ENCODE measurements at regions not wholly inside any gene's neighbourhood (a gene's known extent, or its start where the extent isn't known, plus 50 kb on each side); places are given as distances from the start of the nearest gene placed in this dataset.

DNA sequence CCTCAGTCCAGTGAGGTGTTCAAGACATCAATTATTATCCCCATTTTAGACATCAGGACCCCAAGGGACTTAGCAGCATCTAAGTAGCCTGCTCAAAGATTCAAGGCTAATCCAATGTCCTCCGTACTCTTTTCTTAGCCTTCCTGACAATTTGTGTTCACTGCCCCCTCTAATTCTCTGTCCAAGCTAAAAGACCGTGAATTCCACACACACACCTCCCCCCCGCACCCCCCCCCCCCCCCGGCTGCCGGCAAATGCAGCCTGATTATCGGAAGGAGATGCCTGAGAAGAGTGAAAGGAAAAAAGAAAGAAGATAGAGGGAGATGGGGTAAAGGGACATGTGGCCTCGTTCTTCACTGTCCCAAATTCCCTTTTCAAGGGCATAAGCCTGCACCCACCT lies 58.1 kb upstream of the NLK start:
- no peak for DNase-seq (ENCODE audit: low read depth in 1 of 2, low spot score in 1 of 2)
- H3K4me3 ChIP-seq (replicated peaks; ENCODE audit: insufficient read depth, low read length): no peak overlapping the region
- TF ChIP-seq, protein P1, sequence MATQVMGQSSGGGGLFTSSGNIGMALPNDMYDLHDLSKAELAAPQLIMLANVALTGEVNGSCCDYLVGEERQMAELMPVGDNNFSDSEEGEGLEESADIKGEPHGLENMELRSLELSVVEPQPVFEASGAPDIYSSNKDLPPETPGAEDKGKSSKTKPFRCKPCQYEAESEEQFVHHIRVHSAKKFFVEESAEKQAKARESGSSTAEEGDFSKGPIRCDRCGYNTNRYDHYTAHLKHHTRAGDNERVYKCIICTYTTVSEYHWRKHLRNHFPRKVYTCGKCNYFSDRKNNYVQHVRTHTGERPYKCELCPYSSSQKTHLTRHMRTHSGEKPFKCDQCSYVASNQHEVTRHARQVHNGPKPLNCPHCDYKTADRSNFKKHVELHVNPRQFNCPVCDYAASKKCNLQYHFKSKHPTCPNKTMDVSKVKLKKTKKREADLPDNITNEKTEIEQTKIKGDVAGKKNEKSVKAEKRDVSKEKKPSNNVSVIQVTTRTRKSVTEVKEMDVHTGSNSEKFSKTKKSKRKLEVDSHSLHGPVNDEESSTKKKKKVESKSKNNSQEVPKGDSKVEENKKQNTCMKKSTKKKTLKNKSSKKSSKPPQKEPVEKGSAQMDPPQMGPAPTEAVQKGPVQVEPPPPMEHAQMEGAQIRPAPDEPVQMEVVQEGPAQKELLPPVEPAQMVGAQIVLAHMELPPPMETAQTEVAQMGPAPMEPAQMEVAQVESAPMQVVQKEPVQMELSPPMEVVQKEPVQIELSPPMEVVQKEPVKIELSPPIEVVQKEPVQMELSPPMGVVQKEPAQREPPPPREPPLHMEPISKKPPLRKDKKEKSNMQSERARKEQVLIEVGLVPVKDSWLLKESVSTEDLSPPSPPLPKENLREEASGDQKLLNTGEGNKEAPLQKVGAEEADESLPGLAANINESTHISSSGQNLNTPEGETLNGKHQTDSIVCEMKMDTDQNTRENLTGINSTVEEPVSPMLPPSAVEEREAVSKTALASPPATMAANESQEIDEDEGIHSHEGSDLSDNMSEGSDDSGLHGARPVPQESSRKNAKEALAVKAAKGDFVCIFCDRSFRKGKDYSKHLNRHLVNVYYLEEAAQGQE (IDR thresholded peaks at IDR 0.05; ENCODE audit: insufficient replicate concordance, low read depth): no peak
- TF ChIP-seq SPI1 (IDR thresholded peaks at IDR 0.05; ENCODE audit: borderline replicate concordance, low read depth) (no peak), POLR2AphosphoS5 (IDR thresholded peaks at IDR 0.05; ENCODE audit: low read depth) (no peak), GABPA (IDR thresholded peaks at IDR 0.05; ENCODE audit: low read depth) (no peak), CTCF (IDR thresholded peaks at IDR 0.05; ENCODE audit: insufficient read depth, low read length) (no peak)
- peaks cover 4% of the 10 kb centered on the region for H3K27me3 ChIP-seq (ENCODE audit: insufficient read depth, poor library complexity, severe bottlenecking)
- no peak overlapping the region for H3K27ac ChIP-seq (replicated peaks)

- TF ChIP-seq SPI1 (IDR thresholded peaks at IDR 0.05; ENCODE audit: borderline replicate concordance, low read depth) (no peak), CTCF (IDR thresholded peaks at IDR 0.05; ENCODE audit: insufficient read depth, low read length) (no peak), GABPA (IDR thresholded peaks at IDR 0.05; ENCODE audit: low read depth) (no peak), POLR2AphosphoS5 (IDR thresholded peaks at IDR 0.05; ENCODE audit: low read depth) (no peak)
- TF ChIP-seq, protein P1 (IDR thresholded peaks at IDR 0.05; ENCODE audit: insufficient replicate concordance, low read depth): no peak
- Histone ChIP-seq H3K27me3 (ENCODE audit: insufficient read depth, poor library complexity, severe bottlenecking) (peaks cover 4% of the 10 kb centered on the region), H3K27ac (replicated peaks) (no peak overlapping the region), H3K4me3 (replicated peaks; ENCODE audit: insufficient read depth, low read length) (no peak overlapping the region)
- no peak for DNase-seq (ENCODE audit: low read depth in 1 of 2, low spot score in 1 of 2)
Measured at GRCh38 chr17:27984816-27985215, 57.7 kb upstream of the NLK start.

GRCh38 chr17:27985306-27985705 lies 57.2 kb upstream of the NLK start:
- DNase-seq (ENCODE audit: low read depth in 1 of 2, low spot score in 1 of 2): no peak

More at GRCh38 chr17:27985306-27985705, 57.2 kb upstream of the NLK start:
- Histone ChIP-seq H3K27ac (replicated peaks) (no peak overlapping the region), H3K4me3 (replicated peaks; ENCODE audit: insufficient read depth, low read length) (no peak overlapping the region), H3K27me3 (ENCODE audit: insufficient read depth, poor library complexity, severe bottlenecking) (peaks cover 4% of the 10 kb centered on the region)
- TF ChIP-seq POLR2AphosphoS5 (IDR thresholded peaks at IDR 0.05; ENCODE audit: low read depth): no peak
- no peak for TF ChIP-seq SPI1 (IDR thresholded peaks at IDR 0.05; ENCODE audit: borderline replicate concordance, low read depth)
- no peak for TF ChIP-seq CTCF (IDR thresholded peaks at IDR 0.05; ENCODE audit: insufficient read depth, low read length)
- TF ChIP-seq GABPA (IDR thresholded peaks at IDR 0.05; ENCODE audit: low read depth): no peak
- TF ChIP-seq, protein P1 (IDR thresholded peaks at IDR 0.05; ENCODE audit: insufficient replicate concordance, low read depth): no peak

Data from HL-60 (cell line).